ENCODE measurements at regions not wholly inside any gene's neighbourhood (a gene's known extent, or its start where the extent isn't known, plus 50 kb on each side); places are given as distances from the start of the nearest gene placed in this dataset.

DNA sequence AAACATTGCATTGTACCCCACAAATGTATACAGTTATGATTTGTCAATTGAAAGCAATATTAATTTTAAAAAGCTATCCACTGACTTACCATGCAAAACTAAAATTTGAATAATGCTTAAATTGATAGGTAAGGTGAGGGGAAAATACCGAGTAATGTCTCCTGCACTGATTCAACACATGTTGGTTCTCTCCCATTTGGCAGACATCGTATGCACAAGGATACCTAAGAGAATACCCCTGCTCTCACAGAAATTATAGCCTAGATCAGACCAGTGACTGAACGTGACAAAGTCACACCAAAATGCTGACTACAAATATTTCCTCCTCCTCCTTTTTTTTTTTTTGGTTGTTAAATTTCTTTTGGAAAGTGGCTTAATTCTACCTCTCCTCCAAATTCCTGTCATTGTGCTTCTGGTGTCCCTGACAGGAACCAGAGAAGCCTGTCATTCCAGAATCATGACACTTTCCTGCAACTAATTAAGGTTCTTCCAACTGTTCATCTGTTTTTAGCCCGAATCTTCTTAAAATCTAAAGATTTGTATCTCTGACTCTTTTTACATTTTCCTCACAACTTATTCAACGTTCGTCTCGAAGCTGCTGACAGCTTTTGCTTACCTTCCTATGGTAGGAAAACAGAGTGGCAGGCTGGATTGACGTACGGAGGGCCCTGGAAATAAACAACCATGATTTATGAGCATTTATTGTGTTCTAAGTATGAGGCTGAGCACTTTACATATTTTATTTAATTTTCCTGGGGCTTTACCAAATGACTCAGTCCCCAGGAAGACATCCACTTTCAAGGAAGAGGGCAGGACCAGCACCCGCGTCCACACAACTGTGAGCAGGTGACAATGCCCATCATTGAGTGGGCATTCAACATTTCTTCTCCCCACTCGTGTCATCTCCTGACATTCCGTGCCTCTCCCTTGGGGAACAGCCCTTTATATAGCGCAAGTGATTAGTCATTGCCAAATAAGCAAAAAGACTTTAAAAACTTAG, 57.9 kb upstream of the KCNE2 start:
- 72% methylated on average over 14 of the region's 14 CpGs for WGBS (ENCODE audit: insufficient coverage, low coverage, low lambda C conversion rate, missing lambda C conversion rate)
- H3K27ac ChIP-seq: no peak overlapping the region

GRCh38 chr21:34307991-34308532, 55.7 kb upstream of the KCNE2 start:
- TF ChIP-seq POLR2A (IDR thresholded peaks at IDR 0.05): no peak
- TF ChIP-seq, protein P1, sequence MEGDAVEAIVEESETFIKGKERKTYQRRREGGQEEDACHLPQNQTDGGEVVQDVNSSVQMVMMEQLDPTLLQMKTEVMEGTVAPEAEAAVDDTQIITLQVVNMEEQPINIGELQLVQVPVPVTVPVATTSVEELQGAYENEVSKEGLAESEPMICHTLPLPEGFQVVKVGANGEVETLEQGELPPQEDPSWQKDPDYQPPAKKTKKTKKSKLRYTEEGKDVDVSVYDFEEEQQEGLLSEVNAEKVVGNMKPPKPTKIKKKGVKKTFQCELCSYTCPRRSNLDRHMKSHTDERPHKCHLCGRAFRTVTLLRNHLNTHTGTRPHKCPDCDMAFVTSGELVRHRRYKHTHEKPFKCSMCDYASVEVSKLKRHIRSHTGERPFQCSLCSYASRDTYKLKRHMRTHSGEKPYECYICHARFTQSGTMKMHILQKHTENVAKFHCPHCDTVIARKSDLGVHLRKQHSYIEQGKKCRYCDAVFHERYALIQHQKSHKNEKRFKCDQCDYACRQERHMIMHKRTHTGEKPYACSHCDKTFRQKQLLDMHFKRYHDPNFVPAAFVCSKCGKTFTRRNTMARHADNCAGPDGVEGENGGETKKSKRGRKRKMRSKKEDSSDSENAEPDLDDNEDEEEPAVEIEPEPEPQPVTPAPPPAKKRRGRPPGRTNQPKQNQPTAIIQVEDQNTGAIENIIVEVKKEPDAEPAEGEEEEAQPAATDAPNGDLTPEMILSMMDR (IDR thresholded peaks at IDR 0.05): no peak
- intact Hi-C loops (cut with DNase I): no loop called here
- H3K27ac ChIP-seq: no peak overlapping the region
- no peaks in the 10 kb centered on the region for H3K9me3 ChIP-seq
- ATAC-seq: no peak
- no peaks in the 10 kb centered on the region for H3K36me3 ChIP-seq
- H3K27me3 ChIP-seq: no peaks in the 10 kb centered on the region
- H3K4me1 ChIP-seq: no peaks in the 10 kb centered on the region
- WGBS (ENCODE audit: insufficient coverage, low coverage, low lambda C conversion rate, missing lambda C conversion rate): 72% methylated on average over 3 of the region's 5 CpGs
- DNase-seq: no peak
- H3K4me3 ChIP-seq: no peak overlapping the region

More for the DNA sequence above, 57.9 kb upstream of the KCNE2 start:
- TF ChIP-seq, protein P1 (IDR thresholded peaks at IDR 0.05): no peak
- no peak for TF ChIP-seq POLR2A (IDR thresholded peaks at IDR 0.05)
- Histone ChIP-seq H3K9me3 (no peaks in the 10 kb centered on the region), H3K36me3 (no peaks in the 10 kb centered on the region), H3K4me1 (no peaks in the 10 kb centered on the region), H3K4me3 (no peak overlapping the region), H3K27me3 (no peaks in the 10 kb centered on the region)
- ATAC-seq (no peak), DNase-seq (no peak)
- intact Hi-C loops (cut with DNase I): no loop called here

GRCh38 chr21:34311561-34312330, 52.1 kb upstream of the KCNE2 start:
- DNase-seq (no peak), ATAC-seq (no peak)
- Histone ChIP-seq H3K27ac (no peak overlapping the region), H3K4me1 (no peaks in the 10 kb centered on the region), H3K9me3 (no peaks in the 10 kb centered on the region), H3K36me3 (no peaks in the 10 kb centered on the region), H3K4me3 (no peak overlapping the region), H3K27me3 (no peaks in the 10 kb centered on the region)
- intact Hi-C loops (cut with DNase I): no loop called here
- no peak for TF ChIP-seq POLR2A (IDR thresholded peaks at IDR 0.05)
- TF ChIP-seq, protein P1 (IDR thresholded peaks at IDR 0.05): no peak
- 87% methylated on average over 12 of the region's 12 CpGs for WGBS (ENCODE audit: insufficient coverage, low coverage, low lambda C conversion rate, missing lambda C conversion rate)

DNA sequence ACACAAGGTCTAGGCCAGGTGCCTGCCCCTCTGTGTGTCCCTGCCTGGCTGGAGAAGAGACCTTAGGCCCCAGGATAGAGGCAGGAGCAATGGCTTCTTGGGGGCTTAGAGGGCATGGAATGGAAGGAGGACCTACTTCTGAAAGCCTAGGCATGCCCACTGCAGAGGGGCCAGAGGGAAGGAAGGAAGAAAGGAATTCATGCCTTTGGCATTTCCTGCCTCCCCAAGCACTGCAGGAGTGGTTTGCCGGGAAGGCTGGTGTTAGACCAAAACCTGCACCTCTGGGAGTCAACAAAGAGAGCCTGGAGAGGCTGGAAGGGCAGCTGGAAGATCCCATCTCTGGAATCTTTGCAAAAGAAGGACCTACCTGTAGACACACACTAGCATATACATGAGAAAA, 50.7 kb upstream of the KCNE2 start:
- Histone ChIP-seq H3K4me3 (no peak overlapping the region), H3K4me1 (no peaks in the 10 kb centered on the region), H3K9me3 (no peaks in the 10 kb centered on the region), H3K27ac (no peak overlapping the region), H3K36me3 (no peaks in the 10 kb centered on the region), H3K27me3 (no peaks in the 10 kb centered on the region)
- WGBS (ENCODE audit: insufficient coverage, low coverage, low lambda C conversion rate, missing lambda C conversion rate): no CpG with 5 or more reads among the region's 1 CpG
- intact Hi-C loops (cut with DNase I): no loop called here
- DNase-seq (no peak), ATAC-seq (no peak)
- TF ChIP-seq POLR2A (IDR thresholded peaks at IDR 0.05): no peak
- TF ChIP-seq, protein P1 (IDR thresholded peaks at IDR 0.05): no peak
